ENCODE measurements at regions not wholly inside any gene's neighbourhood (a gene's known extent, or its start where the extent isn't known, plus 50 kb on each side); places are given as distances from the start of the nearest gene placed in this dataset.

DNA sequence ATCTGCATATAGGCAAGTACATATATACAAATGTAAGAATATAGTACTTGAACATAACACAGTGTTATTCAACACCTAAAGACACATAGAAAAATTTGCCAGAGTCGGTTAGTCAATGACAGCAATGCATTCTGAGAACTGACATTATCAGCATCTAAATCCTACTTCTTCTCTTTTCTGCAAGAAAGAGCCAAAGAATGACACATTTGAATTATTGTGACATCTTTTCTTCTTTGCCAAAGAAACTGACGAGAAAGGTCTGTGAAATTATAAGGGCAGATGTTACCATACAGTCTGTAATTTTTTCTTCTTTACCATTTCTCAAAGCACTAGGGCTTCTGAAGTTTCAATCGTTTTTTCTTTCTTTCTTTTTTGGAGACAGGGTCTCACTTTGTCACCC lies 350.9 kb upstream of the NBEA start:
- in situ Hi-C loops (cut with HindIII; ENCODE audit: low sequenced_read_pairs) = no loop called here
- DNase-seq (ENCODE audit: low spot score) = no peak

DNA sequence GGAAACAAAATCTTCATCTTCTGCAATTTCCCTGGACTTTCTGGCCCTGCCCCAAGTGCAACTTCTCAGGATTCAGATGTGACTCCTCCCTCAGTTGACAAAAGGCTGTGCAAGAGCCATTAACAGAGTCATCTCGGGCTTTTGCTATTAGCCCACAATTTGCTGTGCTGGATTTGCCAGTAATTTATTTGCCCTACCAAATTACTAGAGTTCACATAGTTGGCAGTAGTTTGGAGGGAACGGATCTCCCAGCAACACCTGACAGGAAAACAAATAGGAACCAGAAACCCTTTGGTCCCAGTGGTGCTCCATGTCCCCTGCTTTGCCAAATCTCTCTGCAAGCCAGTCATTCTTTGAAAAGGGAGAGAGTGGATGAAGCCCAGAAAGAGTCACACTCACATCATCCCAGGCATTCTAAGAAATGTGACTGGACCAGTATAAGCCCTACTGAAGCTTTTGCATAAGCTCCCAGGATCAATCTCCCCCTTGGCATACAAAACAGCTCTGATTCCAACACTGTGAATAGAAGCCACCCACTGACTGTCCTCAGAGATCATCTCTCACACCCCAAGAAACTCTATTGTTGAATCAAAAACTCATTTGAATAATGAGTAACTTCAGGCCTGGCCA lies 350.1 kb upstream of the NBEA start:
- in situ Hi-C loops (cut with HindIII; ENCODE audit: low sequenced_read_pairs) = no loop called here
- peak; percentile 33 for DNase-seq (ENCODE audit: low spot score)

DNA sequence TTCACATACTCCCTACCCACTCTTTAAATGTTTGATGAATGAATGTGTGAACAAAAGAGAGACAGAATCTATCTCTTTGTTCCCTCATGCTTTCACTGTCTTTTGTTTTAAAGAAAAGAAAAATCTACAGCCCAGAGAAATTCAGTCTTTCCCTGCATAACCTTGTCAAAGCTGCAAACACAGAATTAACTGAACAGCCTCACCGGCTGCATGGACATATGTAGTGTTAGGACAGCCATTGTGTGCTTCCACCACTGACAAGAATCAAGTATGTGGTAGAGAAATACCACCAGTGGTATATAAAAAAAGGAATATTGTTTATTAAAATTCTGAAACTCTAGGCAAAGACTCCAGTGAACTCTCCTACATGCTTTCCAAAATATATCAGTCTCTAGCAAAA lies 348.4 kb upstream of the NBEA start:
- DNase-seq (ENCODE audit: low spot score) = no peak
- in situ Hi-C loops (cut with HindIII; ENCODE audit: low sequenced_read_pairs) = no loop called here

DNA sequence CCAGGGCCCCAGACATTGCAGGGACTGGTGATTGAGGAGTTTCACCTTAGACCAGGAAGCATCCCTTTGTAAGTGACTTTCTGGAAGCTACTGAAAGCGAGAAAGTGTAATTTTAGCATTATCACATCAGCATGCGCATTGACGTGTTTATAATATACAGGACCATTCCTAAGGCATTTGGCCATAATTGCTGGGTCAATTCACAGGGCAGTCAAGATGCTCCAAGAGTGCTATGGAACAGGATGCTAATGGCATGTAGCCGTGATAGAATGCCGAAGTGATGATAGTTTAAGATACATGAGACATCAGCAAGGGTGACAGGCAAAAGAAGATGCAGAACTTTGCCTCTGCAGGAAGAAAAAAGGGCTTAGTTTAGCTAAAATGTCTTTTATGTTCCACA lies 347.6 kb upstream of the NBEA start:
- in situ Hi-C loops (cut with HindIII; ENCODE audit: low sequenced_read_pairs) = no loop called here
- no peak for DNase-seq (ENCODE audit: low spot score)

- no peak for DNase-seq (ENCODE audit: low spot score)
- in situ Hi-C loops (cut with HindIII; ENCODE audit: low sequenced_read_pairs) = no loop called here
Observed at GRCh38 chr13:34608331-34608730, 333.7 kb upstream of the NBEA start.

DNA sequence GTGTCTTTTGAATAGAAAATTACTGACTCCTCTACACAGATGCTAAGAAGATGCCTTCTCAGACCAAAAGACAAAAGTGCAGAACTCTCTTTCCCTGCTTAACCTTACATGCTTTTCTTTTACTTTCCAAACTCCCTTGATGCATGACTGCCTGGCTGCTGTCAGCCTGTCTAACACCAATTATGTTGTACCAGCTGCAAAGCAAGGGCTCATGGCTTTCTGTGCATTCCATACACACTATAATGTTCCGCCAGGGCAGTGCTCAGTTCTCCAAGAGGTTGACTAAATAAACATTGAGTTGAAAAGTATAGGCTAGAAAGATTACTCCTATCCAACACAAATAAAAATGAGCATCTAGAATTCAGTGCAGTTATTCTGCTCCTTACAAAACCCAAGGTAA lies 330.4 kb upstream of the NBEA start:
- DNase-seq (ENCODE audit: low spot score) = no peak
- in situ Hi-C loops (cut with HindIII; ENCODE audit: low sequenced_read_pairs) = no loop called here

GRCh38 chr13:34617473-34618083 lies 324.5 kb upstream of the NBEA start:
- in situ Hi-C loops (cut with HindIII; ENCODE audit: low sequenced_read_pairs) = no loop called here
- peak; percentile 25 for DNase-seq (ENCODE audit: low spot score)

DNA sequence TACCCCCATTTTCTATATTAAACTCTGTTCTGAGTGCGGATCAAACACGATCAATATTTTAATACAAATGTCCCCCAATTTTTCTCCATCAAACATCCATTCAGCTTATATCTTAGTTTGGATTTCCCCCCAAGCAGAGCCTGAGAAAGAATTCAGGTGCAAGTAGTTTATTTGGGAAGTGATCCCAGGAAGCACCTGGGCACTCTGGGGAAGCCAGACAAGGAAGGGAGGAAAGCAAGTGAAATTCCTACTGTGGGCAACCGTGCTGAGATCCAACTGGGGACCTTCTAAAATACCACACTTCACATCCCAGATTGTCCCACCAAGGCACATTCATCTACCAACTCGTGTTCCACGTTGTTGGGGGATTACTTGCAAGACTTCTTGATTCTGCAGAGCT lies 323.4 kb upstream of the NBEA start:
- DNase-seq (ENCODE audit: low spot score) = no peak
- in situ Hi-C loops (cut with HindIII; ENCODE audit: low sequenced_read_pairs) = no loop called here

DNA sequence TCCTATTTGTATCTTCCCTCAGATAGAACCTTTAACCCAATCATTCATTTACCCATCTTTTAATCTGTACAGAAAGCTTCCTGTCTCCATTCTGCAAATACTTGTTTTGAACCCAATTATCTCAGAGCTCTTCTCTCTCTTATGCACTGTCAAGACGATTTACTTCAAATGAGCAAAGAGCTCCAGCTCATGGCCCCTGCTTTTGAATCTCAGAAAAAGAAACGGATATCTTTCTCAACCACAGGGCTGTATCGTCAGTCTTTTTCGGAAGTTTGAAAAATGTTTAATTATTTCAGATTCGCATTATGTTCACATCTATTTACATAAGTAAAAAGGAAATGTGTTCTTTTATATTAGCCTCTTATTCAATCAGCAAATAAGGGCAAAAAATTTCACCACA lies 322.7 kb upstream of the NBEA start:
- in situ Hi-C loops (cut with HindIII; ENCODE audit: low sequenced_read_pairs) = no loop called here

DNA sequence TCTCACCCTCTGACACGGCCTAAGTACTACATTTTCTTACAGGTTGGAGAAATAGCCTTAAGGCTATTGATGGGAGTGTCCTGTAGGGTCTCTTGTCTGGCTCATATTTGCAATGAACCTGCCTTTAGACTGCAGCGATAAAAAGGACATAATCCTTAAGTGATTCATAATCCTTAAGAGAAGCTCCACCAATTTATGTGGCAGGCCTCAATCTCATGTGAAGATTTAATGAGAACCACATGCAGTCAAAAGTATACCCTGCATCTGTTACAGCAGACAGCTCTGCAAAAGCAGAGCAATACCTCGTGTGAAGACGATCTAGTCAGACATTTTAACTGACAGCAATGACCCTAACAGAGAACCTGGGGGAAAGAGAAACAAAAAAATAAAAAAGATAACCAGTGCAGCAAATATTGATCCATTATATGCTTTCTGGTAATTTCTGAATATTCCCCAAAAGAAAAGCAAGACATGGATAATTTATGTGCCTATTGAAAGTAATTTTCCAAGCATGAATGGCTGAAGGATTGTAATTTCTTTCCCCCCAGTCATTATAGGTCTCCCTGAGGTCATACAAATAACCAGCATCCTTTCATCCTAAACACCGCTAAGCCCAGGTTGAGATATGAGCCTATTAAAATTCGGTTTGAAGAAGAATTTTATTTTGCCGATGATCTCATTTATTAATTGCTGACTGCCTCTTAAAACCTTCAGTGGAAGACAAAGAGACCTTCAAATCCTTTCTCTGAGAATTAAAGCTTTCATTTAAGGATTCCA lies 321.8 kb upstream of the NBEA start:
- in situ Hi-C loops (cut with HindIII; ENCODE audit: low sequenced_read_pairs) = no loop called here
- no peak for DNase-seq (ENCODE audit: low spot score)

More for the DNA sequence above, 322.7 kb upstream of the NBEA start:
- DNase-seq (ENCODE audit: low spot score) = no peak

DNA sequence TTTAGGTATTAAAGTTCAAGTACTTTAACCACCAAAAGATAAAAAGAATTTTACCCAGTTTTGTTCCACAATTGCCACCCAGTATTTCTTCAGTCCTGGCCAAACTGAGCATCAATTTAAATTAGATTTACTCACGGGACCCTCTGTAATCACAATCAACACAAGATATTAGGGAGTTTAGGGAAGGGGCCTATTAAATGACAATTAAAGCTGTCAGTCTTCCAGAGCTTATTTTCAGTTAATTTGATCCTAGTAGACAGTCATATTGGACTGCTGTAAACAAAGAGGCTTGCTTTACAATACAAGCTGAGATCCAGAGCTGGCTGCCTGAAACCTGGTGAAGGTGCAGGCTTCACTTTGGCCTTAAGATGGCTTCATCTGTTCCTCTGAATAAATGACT lies 321.2 kb upstream of the NBEA start:
- in situ Hi-C loops (cut with HindIII; ENCODE audit: low sequenced_read_pairs) = no loop called here
- DNase-seq (ENCODE audit: low spot score) = no peak

DNA sequence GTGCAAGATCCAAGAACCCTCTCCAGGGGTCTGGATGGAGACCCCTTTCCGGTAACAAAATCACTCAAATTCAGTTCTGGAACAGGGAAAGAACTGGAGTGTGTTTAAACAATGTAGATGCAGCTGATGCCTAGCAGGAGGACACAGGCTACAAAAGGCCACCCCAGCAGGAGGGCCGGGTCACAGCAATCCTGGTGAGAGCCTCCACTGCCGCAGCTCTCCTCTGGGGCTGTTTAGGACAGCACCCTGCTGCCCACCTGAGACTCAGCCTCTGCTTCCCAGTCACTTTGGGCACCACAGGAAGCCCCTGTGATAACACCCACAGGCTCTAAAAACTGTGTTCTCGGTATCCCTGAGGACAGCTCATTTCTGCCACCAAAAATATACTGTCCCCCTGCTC lies 318.7 kb upstream of the NBEA start:
- in situ Hi-C loops (cut with HindIII; ENCODE audit: low sequenced_read_pairs) = no loop called here
- DNase-seq (ENCODE audit: low spot score) = no peak

- in situ Hi-C loops (cut with HindIII; ENCODE audit: low sequenced_read_pairs) = no loop called here
- DNase-seq (ENCODE audit: low spot score) = no peak
Observed at GRCh38 chr13:34627509-34628208, 314.4 kb upstream of the NBEA start.

DNA sequence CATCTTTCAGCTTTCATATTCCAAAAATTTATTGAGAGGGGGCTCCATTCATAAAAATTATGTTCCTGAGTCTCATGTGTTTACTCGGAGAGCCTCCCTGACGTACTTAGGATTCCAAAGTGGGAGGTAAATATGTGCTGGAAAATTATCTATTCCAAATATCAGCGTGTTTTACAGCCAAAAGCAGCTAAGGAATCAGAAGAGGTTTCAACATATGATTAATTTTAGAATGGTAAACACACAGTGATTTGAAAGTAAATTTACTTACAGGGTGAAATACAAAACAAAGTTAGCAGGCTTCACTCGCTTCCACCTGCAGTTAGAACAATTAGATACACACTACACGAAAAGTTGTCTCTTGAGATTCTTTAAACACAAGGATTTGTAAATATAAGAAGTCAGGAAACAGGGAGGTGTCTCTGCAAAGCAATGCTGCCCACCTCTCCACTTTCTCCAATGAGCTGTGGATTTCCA lies 313.8 kb upstream of the NBEA start:
- in situ Hi-C loops (cut with HindIII; ENCODE audit: low sequenced_read_pairs) = no loop called here
- DNase-seq (ENCODE audit: low spot score) = no peak

DNA sequence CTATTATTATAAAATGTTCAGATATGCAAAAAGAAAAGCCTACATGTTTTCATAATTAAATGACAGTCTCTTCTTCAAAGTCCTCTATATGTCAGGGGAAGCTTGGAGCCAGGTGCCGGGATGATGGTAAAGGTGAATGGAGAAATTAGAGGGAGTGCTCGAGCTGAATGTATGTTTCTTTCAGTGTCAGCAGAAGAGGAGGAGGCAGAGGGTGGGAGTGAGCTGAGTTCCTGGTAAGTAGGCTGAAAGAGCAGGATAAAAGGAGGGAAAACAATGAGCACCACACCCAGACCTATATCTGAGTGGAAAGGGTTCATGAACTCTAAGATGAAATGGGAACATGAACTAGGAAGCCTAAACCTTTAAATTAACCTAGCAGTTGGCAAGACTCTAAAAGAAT lies 307.6 kb upstream of the NBEA start:
- in situ Hi-C loops (cut with HindIII; ENCODE audit: low sequenced_read_pairs) = no loop called here

GRCh38 chr13:34637138-34637537 lies 304.9 kb upstream of the NBEA start:
- in situ Hi-C loops (cut with HindIII; ENCODE audit: low sequenced_read_pairs) = no loop called here
- peak; percentile 18 for DNase-seq (ENCODE audit: low spot score)

More for the DNA sequence above, 307.6 kb upstream of the NBEA start:
- DNase-seq (ENCODE audit: low spot score) = no peak

DNA sequence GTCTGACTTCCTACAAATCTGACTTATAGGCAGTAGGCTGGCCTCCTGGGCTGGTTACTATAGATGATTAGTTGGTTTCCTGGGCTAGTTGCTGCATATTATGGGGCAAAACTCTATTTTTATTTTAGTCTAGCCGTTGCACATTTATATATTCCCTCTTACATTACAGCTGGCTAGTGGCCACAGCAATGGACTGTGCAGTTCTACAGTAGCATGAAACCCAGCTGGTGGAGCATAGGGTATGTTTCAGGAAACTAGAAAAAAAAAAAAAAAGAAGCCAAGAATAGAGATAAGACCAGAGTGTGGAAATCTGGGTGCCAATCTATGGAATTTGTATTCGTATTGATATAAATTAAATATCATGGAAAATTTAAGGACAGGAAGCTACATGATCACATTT lies 304.4 kb upstream of the NBEA start:
- in situ Hi-C loops (cut with HindIII; ENCODE audit: low sequenced_read_pairs) = no loop called here
- DNase-seq (ENCODE audit: low spot score) = no peak

GRCh38 chr13:34638897-34639296 lies 303.2 kb upstream of the NBEA start:
- in situ Hi-C loops (cut with HindIII; ENCODE audit: low sequenced_read_pairs) = no loop called here
- DNase-seq (ENCODE audit: low spot score) = no peak

GRCh38 chr13:34640179-34640992 lies 301.7 kb upstream of the NBEA start:
- DNase-seq (ENCODE audit: low spot score) = no peak
- in situ Hi-C loops (cut with HindIII; ENCODE audit: low sequenced_read_pairs) = no loop called here
